Breast epithelium (tissue), 4 donors: ENCODE measurements at regions not wholly inside any gene's neighbourhood (a gene's known extent, or its start where the extent isn't known, plus 50 kb on each side); places are given as distances from the start of the nearest gene placed in this dataset.

ENCODE experiments used
- DNase-seq, 2 donors: peaks; one replicate each; pipeline ENCODE4 v3.0.0-alpha.2; 2019; ENCODE audit warnings: low spot score in 2 of 2
- H3K27ac ChIP-seq, 2 donors: fragments of 200-600 bp; sonication (generic) in 1 of 2; one replicate each; pipeline ENCODE4 v1.5.1; 2016 to 2019; ENCODE audit warnings: mild to moderate bottlenecking in 1 of 2
- H3K27me3 ChIP-seq, 2 donors: fragments of 200-600 bp; sonication (generic) in 1 of 2; one replicate each; pipeline versions ENCODE4 v1.5.1 to v1.6.0; 2017 to 2019; ENCODE audit warnings: control low read depth in 1 of 2, mild to moderate bottlenecking in 1 of 2
- H3K36me3 ChIP-seq: fragments of 200-600 bp; one replicate; pipeline ENCODE4 v1.5.1; 2019
- H3K4me1 ChIP-seq, 2 donors: fragments of 200-600 bp; sonication (generic); one replicate each; pipeline ENCODE4 v1.5.1; 2016 to 2019; ENCODE audit warnings: control low read depth in 1 of 2
- H3K4me3 ChIP-seq, 3 donors: fragments of 200-600 bp; sonication (generic); 1 replicate in 2 of 3; 2 replicates in 1 of 3; pipeline ENCODE4 v1.5.1; 2016 to 2019; ENCODE audit warnings: mild to moderate bottlenecking in 3 of 3, moderate library complexity in 2 of 3
- H3K9me3 ChIP-seq, 2 donors: fragments of 200-600 bp; sonication (generic) in 1 of 2; one replicate each; pipeline ENCODE4 v1.5.1; 2016 to 2019; ENCODE audit warnings: control low read depth in 1 of 2
- CTCF ChIP-seq, 3 donors: fragments of 450-650 bp; IDR thresholded peaks; one replicate each; pipeline ENCODE4 v1.5.1; 2016 to 2017; ENCODE audit warnings: antibody characterized with exemption in 3 of 3, mild to moderate bottlenecking in 3 of 3, moderate library complexity in 3 of 3
- POLR2A ChIP-seq: fragments of 450-650 bp; IDR thresholded peaks from one replicate; pipeline ENCODE4 v1.6.1; 2016; ENCODE audit warnings: antibody characterized with exemption, mild to moderate bottlenecking, moderate library complexity
- POLR2AphosphoS5 ChIP-seq, 3 donors: sonication (generic); formaldehyde crosslinking; IDR thresholded peaks; one replicate each; pipeline ENCODE4 v1.6.1; 2017; ENCODE audit warnings: antibody characterized with exemption in 3 of 3
- intact Hi-C: fragments of 100-400 bp; cut with DNase I; formaldehyde crosslinking; loops from one replicate; pipeline ENCODE4 v1.15.1; 2023; ENCODE audit warnings: low total_unique reads

- Histone ChIP-seq H3K36me3 (no peaks in the 10 kb centered on the region), H3K27ac (no peak overlapping the region), H3K9me3 (no peaks in the 10 kb centered on the region), H3K27me3 (no peaks in the 10 kb centered on the region), H3K4me3 (no peak overlapping the region), H3K4me1 (no peaks in the 10 kb centered on the region)
- TF ChIP-seq POLR2A: no peak
- no peak for TF ChIP-seq CTCF (IDR thresholded peaks at IDR 0.05)
- TF ChIP-seq POLR2AphosphoS5 (IDR thresholded peaks at IDR 0.05): no peak
- intact Hi-C loops: no loop called here
- DNase-seq: no peak
Measured at GRCh38 chr12:5186715-5187114, 143.0 kb downstream of the KCNA5 start.

GRCh38 chr12:5187136-5187535 lies 143.5 kb downstream of the KCNA5 start:
- TF ChIP-seq POLR2AphosphoS5 (IDR thresholded peaks at IDR 0.05) (no peak), POLR2A (no peak), CTCF (IDR thresholded peaks at IDR 0.05) (no peak)
- intact Hi-C loops: no loop called here

GRCh38 chr12:5188472-5188871 lies 144.8 kb downstream of the KCNA5 start:
- intact Hi-C loops: no loop called here
- H3K9me3 ChIP-seq: no peaks in the 10 kb centered on the region
- H3K4me1 ChIP-seq: no peaks in the 10 kb centered on the region
- H3K36me3 ChIP-seq: no peaks in the 10 kb centered on the region
- DNase-seq: no peak
- no peak overlapping the region for H3K27ac ChIP-seq
- H3K27me3 ChIP-seq: no peaks in the 10 kb centered on the region
- no peak overlapping the region for H3K4me3 ChIP-seq
- TF ChIP-seq POLR2A (no peak), CTCF (IDR thresholded peaks at IDR 0.05) (no peak), POLR2AphosphoS5 (IDR thresholded peaks at IDR 0.05) (no peak)

More at GRCh38 chr12:5187136-5187535, 143.5 kb downstream of the KCNA5 start:
- no peak overlapping the region for H3K27ac ChIP-seq
- no peaks in the 10 kb centered on the region for H3K9me3 ChIP-seq
- no peak overlapping the region for H3K4me3 ChIP-seq
- no peaks in the 10 kb centered on the region for H3K36me3 ChIP-seq
- no peaks in the 10 kb centered on the region for H3K27me3 ChIP-seq
- no peak for DNase-seq
- no peaks in the 10 kb centered on the region for H3K4me1 ChIP-seq

- TF ChIP-seq POLR2A (no peak), CTCF (IDR thresholded peaks at IDR 0.05) (no peak), POLR2AphosphoS5 (IDR thresholded peaks at IDR 0.05) (no peak)
- no peak for DNase-seq
- no peaks in the 10 kb centered on the region for H3K9me3 ChIP-seq
- no peaks in the 10 kb centered on the region for H3K4me1 ChIP-seq
- no peak overlapping the region for H3K27ac ChIP-seq
- H3K27me3 ChIP-seq: no peaks in the 10 kb centered on the region
- no peak overlapping the region for H3K4me3 ChIP-seq
- no peaks in the 10 kb centered on the region for H3K36me3 ChIP-seq
- intact Hi-C loops: no loop called here
Measured at GRCh38 chr12:5189173-5189572, 145.5 kb downstream of the KCNA5 start.

GRCh38 chr12:5191803-5192538 lies 148.3 kb downstream of the KCNA5 start:
- DNase-seq: no peak
- H3K27ac ChIP-seq: no peak overlapping the region
- H3K9me3 ChIP-seq: no peaks in the 10 kb centered on the region
- TF ChIP-seq CTCF (IDR thresholded peaks at IDR 0.05): no peak
- no peak for TF ChIP-seq POLR2A
- no peak for TF ChIP-seq POLR2AphosphoS5 (IDR thresholded peaks at IDR 0.05)
- intact Hi-C loops: no loop called here
- H3K4me3 ChIP-seq: no peak overlapping the region
- H3K36me3 ChIP-seq: no peaks in the 10 kb centered on the region
- H3K4me1 ChIP-seq: no peaks in the 10 kb centered on the region
- H3K27me3 ChIP-seq: no peaks in the 10 kb centered on the region
